HG03565 (cell line): ENCODE measurements at regions not wholly inside any gene's neighbourhood (a gene's known extent, or its start where the extent isn't known, plus 50 kb on each side); places are given as distances from the start of the nearest gene placed in this dataset.

Experiments
- ATAC-seq: cut with Tn5 transposase; IDR thresholded peaks from one replicate; pipeline ENCODE4 v1.9.1; 2021; ENCODE audit warnings: mild to moderate bottlenecking, moderate library complexity; ENCODE audit not compliant: unreplicated experiment

GRCh38 chr3:64958199-64958843 lies 270.5 kb upstream of the ADAMTS9 start:
- ATAC-seq = no peak

GRCh38 chr3:64957408-64958198 lies 269.8 kb upstream of the ADAMTS9 start:
- ATAC-seq = no peak

GRCh38 chr3:64956711-64957325 lies 269.0 kb upstream of the ADAMTS9 start:
- no peak for ATAC-seq

- no peak for ATAC-seq
Measured at GRCh38 chr3:64954995-64955636, 267.3 kb upstream of the ADAMTS9 start.

GRCh38 chr3:64945171-64945729 lies 257.4 kb upstream of the ADAMTS9 start:
- ATAC-seq = no peak

GRCh38 chr3:64943866-64944265 lies 256.1 kb upstream of the ADAMTS9 start:
- no peak for ATAC-seq

GRCh38 chr3:64940596-64941348 lies 253.0 kb upstream of the ADAMTS9 start:
- no peak for ATAC-seq

GRCh38 chr3:64939747-64940450 lies 252.1 kb upstream of the ADAMTS9 start:
- ATAC-seq = no peak

GRCh38 chr3:64939309-64939708 lies 251.5 kb upstream of the ADAMTS9 start:
- ATAC-seq = no peak

GRCh38 chr3:64936556-64936955 lies 248.8 kb upstream of the ADAMTS9 start:
- no peak for ATAC-seq

- ATAC-seq = no peak
Measured at GRCh38 chr3:64935971-64936370, 248.2 kb upstream of the ADAMTS9 start.

GRCh38 chr3:64932666-64933342 lies 245.0 kb upstream of the ADAMTS9 start:
- no peak for ATAC-seq

GRCh38 chr3:64932016-64932518 lies 244.3 kb upstream of the ADAMTS9 start:
- ATAC-seq = no peak

- ATAC-seq = no peak
Measured at GRCh38 chr3:64930891-64931290, 243.1 kb upstream of the ADAMTS9 start.

- ATAC-seq = no peak
Measured at GRCh38 chr3:64928683-64929082, 240.9 kb upstream of the ADAMTS9 start.

GRCh38 chr3:64927689-64928088 lies 239.9 kb upstream of the ADAMTS9 start:
- ATAC-seq = no peak

- ATAC-seq = no peak
Measured at GRCh38 chr3:64925575-64925974, 237.8 kb upstream of the ADAMTS9 start.

- no peak for ATAC-seq
Measured at GRCh38 chr3:64924961-64925360, 237.2 kb upstream of the ADAMTS9 start.

- no peak for ATAC-seq
Measured at GRCh38 chr3:64922213-64922612, 234.4 kb upstream of the ADAMTS9 start.
